OCI-LY1 (cell line): ENCODE measurements at regions not wholly inside any gene's neighbourhood (a gene's known extent, or its start where the extent isn't known, plus 50 kb on each side); places are given as distances from the start of the nearest gene placed in this dataset.

ENCODE experiments used
- H2AFZ ChIP-seq: fragments of 200-600 bp; sonication (generic), shearing (Covaris generic); 2 replicates; pipeline ENCODE4 v1.6.0; 2014; ENCODE audit warnings: antibody characterized with exemption, mild to moderate bottlenecking, low read length
- H3F3A ChIP-seq: fragments of 200-600 bp; sonication (generic), shearing (Covaris generic); 2 replicates; pipeline ENCODE4 v1.6.0; 2014; ENCODE audit warnings: mild to moderate bottlenecking, antibody characterized with exemption, low read length, moderate library complexity; ENCODE audit not compliant: insufficient read depth
- H3K27ac ChIP-seq: fragments of 200-600 bp; sonication (generic); 2 replicates; pipeline ENCODE4 v1.5.1; 2014; ENCODE audit warnings: low read length, mixed run types, mild to moderate bottlenecking, low read depth; ENCODE audit not compliant: poor library complexity, severe bottlenecking
- H3K27me3 ChIP-seq: fragments of 200-600 bp; sonication (generic); 2 replicates; pipeline ENCODE4 v1.6.0; 2014; ENCODE audit warnings: antibody characterized with exemption, mild to moderate bottlenecking, low read length, moderate library complexity; ENCODE audit not compliant: insufficient read depth
- H3K36me3 ChIP-seq: fragments of 200-600 bp; sonication (generic); 2 replicates; pipeline ENCODE4 v1.6.1; 2014; ENCODE audit warnings: mild to moderate bottlenecking, antibody characterized with exemption, low read length, moderate library complexity, mixed read lengths; ENCODE audit not compliant: insufficient read depth
- H3K4me1 ChIP-seq: fragments of 200-600 bp; sonication (generic); 2 replicates; pipeline ENCODE4 v1.5.1; 2014; ENCODE audit warnings: mild to moderate bottlenecking, low read length, moderate library complexity; ENCODE audit not compliant: insufficient read depth, severe bottlenecking
- H3K4me2 ChIP-seq: fragments of 200-600 bp; sonication (generic), shearing (Covaris generic); 2 replicates; pipeline ENCODE4 v1.6.1; 2014; ENCODE audit warnings: low read length
- H3K4me3 ChIP-seq: fragments of 200-600 bp; sonication (generic); 2 replicates; pipeline ENCODE4 v1.5.1; 2014; ENCODE audit warnings: low read length, low read depth, mild to moderate bottlenecking, mixed read lengths; ENCODE audit not compliant: poor library complexity, severe bottlenecking
- H3K79me2 ChIP-seq: fragments of 200-600 bp; shearing (Covaris generic); 2 replicates; pipeline ENCODE4 v1.6.1; 2016; ENCODE audit warnings: mixed run types, low read length, mixed read lengths; ENCODE audit not compliant: insufficient read depth
- H3K9ac ChIP-seq: fragments of 200-600 bp; sonication (generic), shearing (Covaris generic); 2 replicates; pipeline ENCODE4 v1.6.1; 2014; ENCODE audit warnings: mild to moderate bottlenecking, low read length, mixed read lengths
- H3K9me2 ChIP-seq: fragments of 200-600 bp; sonication (generic), shearing (Covaris generic); 2 replicates; pipeline ENCODE4 v1.6.1; 2014; ENCODE audit warnings: low read depth, mild to moderate bottlenecking, low read length, mixed read lengths
- H3K9me3 ChIP-seq: fragments of 200-600 bp; shearing (Covaris generic); 2 replicates; pipeline ENCODE4 v1.6.1; 2014; ENCODE audit warnings: low read length, mixed read lengths
- H4K20me1 ChIP-seq: fragments of 200-600 bp; sonication (generic), shearing (Covaris generic); 2 replicates; pipeline ENCODE4 v1.6.0; 2016; ENCODE audit warnings: mild to moderate bottlenecking, low read length; ENCODE audit not compliant: insufficient read depth
- EZH2 ChIP-seq: fragments of 200-600 bp; sonication (generic), shearing (Covaris generic); IDR thresholded peaks from 2 replicates; pipeline ENCODE4 v1.8.0; 2017; ENCODE audit warnings: borderline replicate concordance, mixed run types, mild to moderate bottlenecking, antibody characterized with exemption, low read length, moderate library complexity, mixed read lengths
- TF ChIP-seq, protein P1 (sequence below): fragments of 200-600 bp; sonication (generic), shearing (Covaris generic); IDR thresholded peaks from 2 replicates; pipeline ENCODE4 v1.5.1; 2017; ENCODE audit warnings: mild to moderate bottlenecking, antibody characterized with exemption, low read length, moderate library complexity, mixed read lengths

DNA sequence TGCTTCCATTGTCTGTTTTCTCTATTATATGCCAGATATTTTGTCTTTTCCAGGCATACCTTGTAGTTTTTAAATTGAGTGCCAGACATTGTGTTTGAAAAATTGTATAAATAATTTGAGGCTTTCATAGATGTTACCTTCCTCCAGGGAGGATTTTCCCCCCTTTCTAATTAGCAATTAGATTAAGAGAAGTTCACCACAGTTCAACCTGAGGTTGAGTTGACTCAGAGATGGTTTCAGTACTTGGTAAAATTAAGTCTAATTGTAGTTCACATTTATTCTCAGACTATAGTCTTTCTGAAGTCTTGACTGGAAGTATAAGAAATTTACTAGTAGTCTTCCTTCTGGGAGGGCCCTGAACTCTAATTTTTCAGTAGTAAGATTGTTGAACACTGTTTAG, 104.1 kb upstream of the SCEL start:
- no peak overlapping the region for H3K4me2 ChIP-seq

DNA sequence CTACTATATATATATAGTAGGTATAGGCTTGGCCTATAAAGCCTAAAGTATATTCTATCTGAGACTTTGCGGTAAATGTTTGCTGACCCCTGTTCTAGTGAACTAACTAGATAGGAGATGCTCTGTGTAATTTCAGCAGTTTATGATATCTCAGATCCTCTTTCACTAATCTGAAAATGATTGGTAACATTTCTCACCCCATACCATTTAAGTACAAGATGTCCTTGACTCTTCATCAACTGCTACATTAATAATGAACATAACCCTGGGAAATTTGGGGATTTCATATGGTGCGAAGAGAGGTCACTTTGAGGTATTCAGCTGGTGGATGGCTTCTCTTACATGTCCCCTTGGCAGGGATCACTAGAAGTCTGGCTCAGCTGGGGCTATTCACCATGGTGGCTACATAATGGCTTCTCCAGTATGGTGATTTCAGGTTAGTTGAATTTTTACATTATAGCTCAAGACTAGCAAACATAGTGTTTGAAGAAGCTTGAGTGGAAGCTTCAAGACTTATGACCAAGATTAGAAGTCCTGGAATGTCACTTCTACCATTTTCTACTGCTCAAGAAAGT, 103.6 kb upstream of the MYCBP2 start:
- Histone ChIP-seq H3K4me1 (no peaks in the 10 kb centered on the region), H3K36me3 (no peaks in the 10 kb centered on the region), H3K9me2 (no peaks in the 10 kb centered on the region), H2AFZ (no peak overlapping the region), H3K27me3 (no peaks in the 10 kb centered on the region), H3F3A (no peaks in the 10 kb centered on the region), H3K79me2 (no peaks in the 10 kb centered on the region), H3K9me3 (no peaks in the 10 kb centered on the region), H3K4me2 (no peak overlapping the region), H4K20me1 (no peaks in the 10 kb centered on the region), H3K4me3 (no peak overlapping the region), H3K9ac (no peak overlapping the region), H3K27ac (no peak overlapping the region)
- TF ChIP-seq, protein P1, sequence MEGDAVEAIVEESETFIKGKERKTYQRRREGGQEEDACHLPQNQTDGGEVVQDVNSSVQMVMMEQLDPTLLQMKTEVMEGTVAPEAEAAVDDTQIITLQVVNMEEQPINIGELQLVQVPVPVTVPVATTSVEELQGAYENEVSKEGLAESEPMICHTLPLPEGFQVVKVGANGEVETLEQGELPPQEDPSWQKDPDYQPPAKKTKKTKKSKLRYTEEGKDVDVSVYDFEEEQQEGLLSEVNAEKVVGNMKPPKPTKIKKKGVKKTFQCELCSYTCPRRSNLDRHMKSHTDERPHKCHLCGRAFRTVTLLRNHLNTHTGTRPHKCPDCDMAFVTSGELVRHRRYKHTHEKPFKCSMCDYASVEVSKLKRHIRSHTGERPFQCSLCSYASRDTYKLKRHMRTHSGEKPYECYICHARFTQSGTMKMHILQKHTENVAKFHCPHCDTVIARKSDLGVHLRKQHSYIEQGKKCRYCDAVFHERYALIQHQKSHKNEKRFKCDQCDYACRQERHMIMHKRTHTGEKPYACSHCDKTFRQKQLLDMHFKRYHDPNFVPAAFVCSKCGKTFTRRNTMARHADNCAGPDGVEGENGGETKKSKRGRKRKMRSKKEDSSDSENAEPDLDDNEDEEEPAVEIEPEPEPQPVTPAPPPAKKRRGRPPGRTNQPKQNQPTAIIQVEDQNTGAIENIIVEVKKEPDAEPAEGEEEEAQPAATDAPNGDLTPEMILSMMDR, result no peak
- TF ChIP-seq EZH2, result no peak

More for the DNA sequence above, 104.1 kb upstream of the SCEL start:
- Histone ChIP-seq H3K9me2 (no peaks in the 10 kb centered on the region), H3K27me3 (no peaks in the 10 kb centered on the region), H3K9me3 (no peaks in the 10 kb centered on the region), H3F3A (no peaks in the 10 kb centered on the region), H3K79me2 (no peaks in the 10 kb centered on the region), H3K9ac (no peak overlapping the region), H4K20me1 (no peaks in the 10 kb centered on the region), H3K4me1 (no peaks in the 10 kb centered on the region), H3K27ac (no peak overlapping the region), H3K36me3 (no peaks in the 10 kb centered on the region), H3K4me3 (no peak overlapping the region), H2AFZ (no peak overlapping the region)
- TF ChIP-seq, protein P1, result no peak
- TF ChIP-seq EZH2, result no peak

DNA sequence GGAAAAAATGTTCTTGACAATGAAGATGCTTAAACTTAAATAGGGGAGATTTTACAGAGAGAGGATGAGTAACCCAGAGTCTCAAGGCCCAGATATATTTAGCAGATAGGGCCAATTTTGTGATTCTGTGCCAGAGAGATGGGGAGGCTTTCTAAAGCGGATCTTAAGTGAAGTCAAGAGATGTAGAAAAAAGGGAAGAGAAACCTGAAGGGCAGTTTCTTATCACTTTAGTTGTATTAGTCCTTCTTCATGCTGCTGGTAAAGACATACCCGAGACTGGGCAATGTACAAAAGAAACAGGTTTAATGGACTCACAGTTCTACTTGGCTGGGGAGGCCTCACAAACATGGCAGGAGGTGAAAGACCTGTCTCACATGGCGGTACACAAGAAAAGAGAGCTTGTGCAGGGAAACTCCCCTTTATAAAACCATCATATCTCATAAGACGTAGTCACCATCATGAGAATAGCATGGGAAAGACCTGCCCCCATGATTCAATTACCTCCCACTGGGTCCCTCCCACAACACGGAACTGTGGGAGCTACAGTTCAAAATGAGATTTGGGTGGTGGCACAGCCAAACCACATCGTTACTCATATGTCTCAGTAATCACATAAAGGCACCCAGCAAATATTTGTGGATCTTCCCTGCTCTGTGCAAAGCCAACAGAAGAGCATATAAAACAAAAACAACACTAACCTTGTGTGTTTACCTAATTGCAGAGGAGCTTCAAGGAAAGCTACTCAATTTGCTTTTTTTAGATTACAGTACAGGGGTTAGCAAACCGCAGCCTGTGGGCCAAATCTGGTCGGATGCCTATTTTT, 102.6 kb upstream of the MYCBP2 start:
- no peak overlapping the region for H3K4me2 ChIP-seq

More for the DNA sequence above, 102.6 kb upstream of the MYCBP2 start:
- H3K27me3 ChIP-seq, result no peaks in the 10 kb centered on the region
- no peaks in the 10 kb centered on the region for H3F3A ChIP-seq
- H3K79me2 ChIP-seq, result no peaks in the 10 kb centered on the region
- no peaks in the 10 kb centered on the region for H3K9me3 ChIP-seq
- no peak overlapping the region for H2AFZ ChIP-seq
- H3K9me2 ChIP-seq, result no peaks in the 10 kb centered on the region
- no peaks in the 10 kb centered on the region for H4K20me1 ChIP-seq
- no peaks in the 10 kb centered on the region for H3K36me3 ChIP-seq
- TF ChIP-seq EZH2, result no peak
- TF ChIP-seq, protein P1, result no peak
- H3K4me1 ChIP-seq, result no peaks in the 10 kb centered on the region
- no peak overlapping the region for H3K9ac ChIP-seq
- H3K27ac ChIP-seq, result no peak overlapping the region
- H3K4me3 ChIP-seq, result no peak overlapping the region
